A549 (cell line): ENCODE measurements at regions not wholly inside any gene's neighbourhood (a gene's known extent, or its start where the extent isn't known, plus 50 kb on each side); places are given as distances from the start of the nearest gene placed in this dataset.

Source experiments
- ATAC-seq, 2 experiments: fragments of 200-7000 bp in 1 of 2; fragments of >200 bp in 1 of 2; cut with Nextera tagmentation in 1 of 2; cut with Tn5 transposase in 1 of 2; 3 replicates each; pipeline versions ENCODE4 v1.8.0 to v1.9.1; 2018 to 2020; ENCODE audit warnings: mild to moderate bottlenecking in 1 of 2, moderate library complexity in 1 of 2
- CTCF ChIA-PET: fragments of 300-600 bp; sonication (Branson Sonifier 250); formaldehyde crosslinking; extraction: SDS; loops from one replicate; lab custom pipeline; 2021; ENCODE audit warnings: antibody characterized with exemption, inconsistent platforms; lab: Yijun Ruan, JAX
- POLR2A ChIA-PET: fragments of 350-600 bp; formaldehyde crosslinking; extraction: SDS; loops from one replicate; lab custom pipeline; 2021; ENCODE audit warnings: antibody characterized with exemption, inconsistent platforms; lab: Yijun Ruan, JAX
- DNase-seq, 2 experiments: peaks; one replicate each; pipeline versions ENCODE4 v3.0.0 to v3.0.0-alpha.2; 2011 to 2016; ENCODE audit warnings: low read depth in 1 of 2, low spot score in 1 of 2
- FAIRE-seq: peaks from 2 replicates; lab custom pipeline; 2011; peaks lifted over from hg19 to GRCh38; lab: Jason Lieb, UNC
- H3K27ac ChIP-seq, 2 experiments: fragments of >200 bp; sonication (Bioruptor Twin); formaldehyde crosslinking; 3 replicates each; pipeline ENCODE4 v1.5.1; 2016 to 2017
- H3K4me1 ChIP-seq: fragments of >200 bp; sonication (Bioruptor Twin); formaldehyde crosslinking; 3 replicates; pipeline ENCODE4 v1.6.1; 2016
- H3K4me2 ChIP-seq: fragments of >200 bp; sonication (Bioruptor Twin); formaldehyde crosslinking; 3 replicates; pipeline ENCODE4 v1.6.1; 2016
- H3K4me3 ChIP-seq: fragments of >200 bp; sonication (Bioruptor Twin); formaldehyde crosslinking; 3 replicates; pipeline ENCODE4 v1.5.1; 2016
- H3K9me3 ChIP-seq: fragments of >200 bp; sonication (Bioruptor Twin); formaldehyde crosslinking; 3 replicates; pipeline ENCODE4 v1.6.1; 2016
- CBX8 ChIP-seq: fragments of 200-600 bp; sonication (generic); IDR thresholded peaks from 2 replicates; pipeline ENCODE4 v1.6.1; 2016
- CEBPB ChIP-seq, 2 experiments: fragments of >200 bp in 1 of 2; sonication (Bioruptor Twin) in 1 of 2; formaldehyde crosslinking in 1 of 2; IDR thresholded peaks; 2 replicates each; pipeline ENCODE4 v1.6.1; 2012 to 2016
- EHF ChIP-seq: fragments of 250-450 bp; sonication (Bioruptor Pico); IDR thresholded peaks from 2 replicates; pipeline ENCODE4 v1.5.0; 2020; ENCODE audit warnings: mild to moderate bottlenecking
- EHMT2 ChIP-seq: fragments of 200-600 bp; sonication (generic); IDR thresholded peaks from 2 replicates; pipeline ENCODE4 v1.6.1; 2016; ENCODE audit warnings: antibody characterized with exemption, low read depth, mild to moderate bottlenecking, moderate library complexity
- EP300 ChIP-seq, 2 experiments: fragments of >200 bp; sonication (Bioruptor Twin); formaldehyde crosslinking; IDR thresholded peaks; 2 replicates in 1 of 2; 3 replicates in 1 of 2; pipeline ENCODE4 v1.6.1; 2016 to 2017
- HOXB13 ChIP-seq: fragments of 250-450 bp; sonication (Bioruptor Pico); IDR thresholded peaks from 2 replicates; pipeline ENCODE4 v1.5.0; 2020; ENCODE audit warnings: low read depth, mild to moderate bottlenecking, moderate library complexity
- MAFK ChIP-seq: fragments of 450-650 bp; IDR thresholded peaks from 2 replicates; pipeline ENCODE4 v1.6.1; 2014; ENCODE audit not compliant: partially characterized antibody
- MAZ ChIP-seq: fragments of 150-350 bp; IDR thresholded peaks from 2 replicates; pipeline ENCODE4 v1.6.1; 2014; ENCODE audit warnings: antibody characterized with exemption, low read depth, low read length, borderline replicate concordance
- NFE2L2 ChIP-seq: fragments of 150-350 bp; conservative IDR thresholded peaks from 2 replicates; pipeline ENCODE4 v1.6.1; 2014; ENCODE audit warnings: low read length
- PHF8 ChIP-seq: fragments of 200-600 bp; sonication (generic); IDR thresholded peaks from 2 replicates; pipeline ENCODE4 v1.6.1; 2016; ENCODE audit warnings: low read depth, mild to moderate bottlenecking, antibody characterized with exemption, moderate library complexity, borderline replicate concordance
- POLR2A ChIP-seq: IDR thresholded peaks from 2 replicates; pipeline ENCODE4 v1.6.1; 2012; ENCODE audit warnings: mild to moderate bottlenecking, low read length
- SMC3 ChIP-seq: fragments of >200 bp; sonication (Bioruptor Twin); formaldehyde crosslinking; IDR thresholded peaks from 3 replicates; pipeline ENCODE4 v1.6.1; 2018; ENCODE audit warnings: inconsistent platforms
- SREBF2 ChIP-seq: fragments of 450-650 bp; IDR thresholded peaks from 2 replicates; pipeline ENCODE4 v1.6.1; 2014; ENCODE audit warnings: mild to moderate bottlenecking, moderate library complexity
- TP53 ChIP-seq: fragments of 250-450 bp; sonication (Bioruptor Pico); IDR thresholded peaks from 2 replicates; pipeline ENCODE4 v1.5.0; 2021; ENCODE audit warnings: mild to moderate bottlenecking, moderate library complexity
- ZC3H11A ChIP-seq: fragments of 450-650 bp; IDR thresholded peaks from 2 replicates; pipeline ENCODE4 v1.6.1; 2014; ENCODE audit warnings: antibody characterized with exemption, mild to moderate bottlenecking
- WGBS: methylation state at CpG from one replicate; pipeline ENCODE4 v1.1.6; 2017; ENCODE audit errors: missing lambda C conversion rate; 5-methylcytosine and 5-hydroxymethylcytosine counted together
- TF ChIP-seq, protein P1 (sequence below): fragments of 250-450 bp; sonication (Bioruptor Pico); IDR thresholded peaks from 2 replicates; pipeline ENCODE4 v1.5.0; 2021; ENCODE audit warnings: mild to moderate bottlenecking, moderate library complexity, borderline replicate concordance
- TF ChIP-seq, protein P2 (sequence below): IDR thresholded peaks from 2 replicates; pipeline ENCODE4 v1.6.1; 2012; ENCODE audit warnings: low read depth, borderline replicate concordance
- TF ChIP-seq, protein P3 (sequence below): fragments of 250-450 bp; sonication (Bioruptor Pico); IDR thresholded peaks from 2 replicates; pipeline ENCODE4 v1.5.0; 2020; ENCODE audit warnings: low read depth, mild to moderate bottlenecking, moderate library complexity
- TF ChIP-seq, protein P4 (sequence below): fragments of 200-600 bp; sonication (generic); IDR thresholded peaks from 2 replicates; pipeline ENCODE4 v1.6.1; 2016; ENCODE audit warnings: antibody characterized with exemption, mild to moderate bottlenecking, moderate library complexity
- TF ChIP-seq, protein P5 (sequence below): fragments of >200 bp; sonication (Bioruptor Twin); formaldehyde crosslinking; IDR thresholded peaks from 3 replicates; pipeline ENCODE4 v1.5.1; 2016

DNA sequence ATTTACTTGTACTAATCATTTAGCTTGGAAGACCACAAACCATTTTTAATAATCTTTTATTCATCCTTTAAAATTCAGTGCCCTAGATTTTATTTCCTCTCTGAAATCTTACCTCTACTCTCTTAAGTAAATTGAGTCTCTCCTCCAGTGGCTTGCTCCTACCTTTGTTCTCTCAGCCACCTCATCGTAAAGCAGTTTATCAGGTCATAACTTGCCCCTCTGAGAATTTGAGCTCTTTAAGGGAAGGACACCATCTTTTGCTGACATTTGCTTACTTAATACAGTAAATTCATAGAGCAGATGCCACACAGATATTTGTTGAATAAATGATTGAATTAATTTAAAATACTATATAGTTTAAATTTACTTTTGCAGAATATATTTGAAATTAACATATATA lies 794.3 kb downstream of the C12orf50 start (continued):
- no peak for TF ChIP-seq EP300 (IDR thresholded peaks at IDR 0.05)
- TF ChIP-seq, protein P1, sequence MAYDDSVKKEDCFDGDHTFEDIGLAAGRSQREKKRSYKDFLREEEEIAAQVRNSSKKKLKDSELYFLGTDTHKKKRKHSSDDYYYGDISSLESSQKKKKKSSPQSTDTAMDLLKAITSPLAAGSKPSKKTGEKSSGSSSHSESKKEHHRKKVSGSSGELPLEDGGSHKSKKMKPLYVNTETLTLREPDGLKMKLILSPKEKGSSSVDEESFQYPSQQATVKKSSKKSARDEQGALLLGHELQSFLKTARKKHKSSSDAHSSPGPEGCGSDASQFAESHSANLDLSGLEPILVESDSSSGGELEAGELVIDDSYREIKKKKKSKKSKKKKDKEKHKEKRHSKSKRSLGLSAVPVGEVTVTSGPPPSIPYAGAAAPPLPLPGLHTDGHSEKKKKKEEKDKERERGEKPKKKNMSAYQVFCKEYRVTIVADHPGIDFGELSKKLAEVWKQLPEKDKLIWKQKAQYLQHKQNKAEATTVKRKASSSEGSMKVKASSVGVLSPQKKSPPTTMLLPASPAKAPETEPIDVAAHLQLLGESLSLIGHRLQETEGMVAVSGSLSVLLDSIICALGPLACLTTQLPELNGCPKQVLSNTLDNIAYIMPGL (CRISPR knock-in tag): no peak
- no peak for TF ChIP-seq CEBPB (IDR thresholded peaks at IDR 0.05)

DNA sequence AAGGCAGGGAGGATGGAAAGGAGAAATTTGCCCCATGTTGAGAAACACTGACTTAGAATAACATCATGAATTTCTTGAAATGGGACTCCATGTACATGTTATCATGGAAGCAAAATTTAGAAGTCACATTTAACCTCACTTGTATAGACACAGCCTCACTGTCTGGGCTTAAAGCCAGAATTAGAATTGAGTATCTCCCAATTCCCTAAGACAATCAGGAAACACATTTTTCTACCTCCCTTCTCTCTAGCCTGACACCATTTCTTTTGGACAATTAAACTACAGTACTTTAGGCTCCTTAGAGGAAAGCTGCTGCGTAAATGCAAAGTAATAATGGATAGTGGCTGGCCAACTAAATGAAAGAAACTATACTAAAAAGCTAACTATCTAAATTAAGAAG lies 795.5 kb downstream of the C12orf50 start:
- POLR2A ChIA-PET: no interaction called here
- ATAC-seq (no peak), FAIRE-seq (no peak)
- Histone ChIP-seq H3K4me3 (no peak overlapping the region), H3K4me2 (no peak overlapping the region)
- CTCF ChIA-PET: no interaction called here
- TF ChIP-seq, protein P2, sequence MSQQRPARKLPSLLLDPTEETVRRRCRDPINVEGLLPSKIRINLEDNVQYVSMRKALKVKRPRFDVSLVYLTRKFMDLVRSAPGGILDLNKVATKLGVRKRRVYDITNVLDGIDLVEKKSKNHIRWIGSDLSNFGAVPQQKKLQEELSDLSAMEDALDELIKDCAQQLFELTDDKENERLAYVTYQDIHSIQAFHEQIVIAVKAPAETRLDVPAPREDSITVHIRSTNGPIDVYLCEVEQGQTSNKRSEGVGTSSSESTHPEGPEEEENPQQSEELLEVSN: no peak
- TF ChIP-seq EP300 (IDR thresholded peaks at IDR 0.05) (no peak), MAZ (no peak), NFE2L2 (no peak), CBX8 (no peak), SREBF2 (no peak), SMC3 (no peak), EHF (CRISPR knock-in tag) (no peak), MAFK (no peak), TP53 (CRISPR knock-in tag) (no peak), HOXB13 (CRISPR knock-in tag) (no peak), PHF8 (no peak), ZC3H11A (no peak), EHMT2 (no peak), POLR2A (no peak)
- TF ChIP-seq, protein P1 (CRISPR knock-in tag): no peak
- TF ChIP-seq, protein P3, sequence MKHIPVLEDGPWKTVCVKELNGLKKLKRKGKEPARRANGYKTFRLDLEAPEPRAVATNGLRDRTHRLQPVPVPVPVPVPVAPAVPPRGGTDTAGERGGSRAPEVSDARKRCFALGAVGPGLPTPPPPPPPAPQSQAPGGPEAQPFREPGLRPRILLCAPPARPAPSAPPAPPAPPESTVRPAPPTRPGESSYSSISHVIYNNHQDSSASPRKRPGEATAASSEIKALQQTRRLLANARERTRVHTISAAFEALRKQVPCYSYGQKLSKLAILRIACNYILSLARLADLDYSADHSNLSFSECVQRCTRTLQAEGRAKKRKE (CRISPR knock-in tag): no peak
- TF ChIP-seq, protein P4, sequence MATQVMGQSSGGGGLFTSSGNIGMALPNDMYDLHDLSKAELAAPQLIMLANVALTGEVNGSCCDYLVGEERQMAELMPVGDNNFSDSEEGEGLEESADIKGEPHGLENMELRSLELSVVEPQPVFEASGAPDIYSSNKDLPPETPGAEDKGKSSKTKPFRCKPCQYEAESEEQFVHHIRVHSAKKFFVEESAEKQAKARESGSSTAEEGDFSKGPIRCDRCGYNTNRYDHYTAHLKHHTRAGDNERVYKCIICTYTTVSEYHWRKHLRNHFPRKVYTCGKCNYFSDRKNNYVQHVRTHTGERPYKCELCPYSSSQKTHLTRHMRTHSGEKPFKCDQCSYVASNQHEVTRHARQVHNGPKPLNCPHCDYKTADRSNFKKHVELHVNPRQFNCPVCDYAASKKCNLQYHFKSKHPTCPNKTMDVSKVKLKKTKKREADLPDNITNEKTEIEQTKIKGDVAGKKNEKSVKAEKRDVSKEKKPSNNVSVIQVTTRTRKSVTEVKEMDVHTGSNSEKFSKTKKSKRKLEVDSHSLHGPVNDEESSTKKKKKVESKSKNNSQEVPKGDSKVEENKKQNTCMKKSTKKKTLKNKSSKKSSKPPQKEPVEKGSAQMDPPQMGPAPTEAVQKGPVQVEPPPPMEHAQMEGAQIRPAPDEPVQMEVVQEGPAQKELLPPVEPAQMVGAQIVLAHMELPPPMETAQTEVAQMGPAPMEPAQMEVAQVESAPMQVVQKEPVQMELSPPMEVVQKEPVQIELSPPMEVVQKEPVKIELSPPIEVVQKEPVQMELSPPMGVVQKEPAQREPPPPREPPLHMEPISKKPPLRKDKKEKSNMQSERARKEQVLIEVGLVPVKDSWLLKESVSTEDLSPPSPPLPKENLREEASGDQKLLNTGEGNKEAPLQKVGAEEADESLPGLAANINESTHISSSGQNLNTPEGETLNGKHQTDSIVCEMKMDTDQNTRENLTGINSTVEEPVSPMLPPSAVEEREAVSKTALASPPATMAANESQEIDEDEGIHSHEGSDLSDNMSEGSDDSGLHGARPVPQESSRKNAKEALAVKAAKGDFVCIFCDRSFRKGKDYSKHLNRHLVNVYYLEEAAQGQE: no peak
- TF ChIP-seq, protein P5, sequence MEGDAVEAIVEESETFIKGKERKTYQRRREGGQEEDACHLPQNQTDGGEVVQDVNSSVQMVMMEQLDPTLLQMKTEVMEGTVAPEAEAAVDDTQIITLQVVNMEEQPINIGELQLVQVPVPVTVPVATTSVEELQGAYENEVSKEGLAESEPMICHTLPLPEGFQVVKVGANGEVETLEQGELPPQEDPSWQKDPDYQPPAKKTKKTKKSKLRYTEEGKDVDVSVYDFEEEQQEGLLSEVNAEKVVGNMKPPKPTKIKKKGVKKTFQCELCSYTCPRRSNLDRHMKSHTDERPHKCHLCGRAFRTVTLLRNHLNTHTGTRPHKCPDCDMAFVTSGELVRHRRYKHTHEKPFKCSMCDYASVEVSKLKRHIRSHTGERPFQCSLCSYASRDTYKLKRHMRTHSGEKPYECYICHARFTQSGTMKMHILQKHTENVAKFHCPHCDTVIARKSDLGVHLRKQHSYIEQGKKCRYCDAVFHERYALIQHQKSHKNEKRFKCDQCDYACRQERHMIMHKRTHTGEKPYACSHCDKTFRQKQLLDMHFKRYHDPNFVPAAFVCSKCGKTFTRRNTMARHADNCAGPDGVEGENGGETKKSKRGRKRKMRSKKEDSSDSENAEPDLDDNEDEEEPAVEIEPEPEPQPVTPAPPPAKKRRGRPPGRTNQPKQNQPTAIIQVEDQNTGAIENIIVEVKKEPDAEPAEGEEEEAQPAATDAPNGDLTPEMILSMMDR: no peak
- TF ChIP-seq, all 56 proteins: peak for 0
- Histone ChIP-seq H3K27ac (no peak overlapping the region), H3K4me1 (no peaks in the 10 kb centered on the region), H3K9me3 (no peaks in the 10 kb centered on the region)
- DNase-seq: no peak
- 93% methylated on average over 1 of the region's 1 CpG for WGBS
